Mammary epithelial cell (primary cell): ENCODE measurements at regions not wholly inside any gene's neighbourhood (a gene's known extent, or its start where the extent isn't known, plus 50 kb on each side); places are given as distances from the start of the nearest gene placed in this dataset.
"Not testable (repeated sequence)": the region's sequence is repeated elsewhere in the genome, so short reads cannot be mapped to it uniquely, and the experiment has no call there.

Experiments used
- CTCF ChIP-seq, 2 donors: IDR thresholded peaks in 1 of 2; conservative IDR thresholded peaks in 1 of 2; 2 replicates each; pipeline ENCODE4 v1.5.1; 2011 to 2012; ENCODE audit warnings: inconsistent platforms in 2 of 2, low read length in 2 of 2, mild to moderate bottlenecking in 2 of 2, control low read depth in 1 of 2, low read depth in 1 of 2; ENCODE audit not compliant: insufficient read depth in 1 of 2; ENCODE audit errors: extremely low read depth in 1 of 2
- EZH2 ChIP-seq: IDR thresholded peaks from 2 replicates; pipeline ENCODE4 v1.6.1; 2012; ENCODE audit warnings: low read length, inconsistent platforms, borderline replicate concordance

GRCh38 chr2:89610207-89610926 lies 918.9 kb downstream of the RPIA start:
- not testable (repeated sequence) for TF ChIP-seq EZH2; CTCF (conservative IDR thresholded peaks at IDR 0.05 in 1 of 2, IDR thresholded peaks at IDR 0.05 in 1 of 2; ENCODE audit: extremely low read depth in 1 of 2, insufficient read depth in 1 of 2, low read depth in 1 of 2, low read length in 2 of 2)
